DOHH2 (cell line): ENCODE measurements at regions not wholly inside any gene's neighbourhood (a gene's known extent, or its start where the extent isn't known, plus 50 kb on each side); places are given as distances from the start of the nearest gene placed in this dataset.
"Not testable (repeated sequence)": the region's sequence is repeated elsewhere in the genome, so short reads cannot be mapped to it uniquely, and the experiment has no call there.

ENCODE experiments used
- H3F3A ChIP-seq: fragments of 200-600 bp; sonication (generic), shearing (Covaris generic); 2 replicates; pipeline ENCODE4 v1.6.0; 2016; ENCODE audit warnings: antibody characterized with exemption, mild to moderate bottlenecking; ENCODE audit not compliant: control insufficient read depth, insufficient read depth
- H3K27ac ChIP-seq: fragments of 200-600 bp; sonication (generic); 2 replicates; pipeline ENCODE4 v1.5.1; 2014; ENCODE audit warnings: low read depth, mild to moderate bottlenecking, low read length, moderate library complexity
- H3K27me3 ChIP-seq: fragments of 200-600 bp; sonication (generic); 2 replicates; pipeline ENCODE4 v1.6.1; 2014; ENCODE audit warnings: mild to moderate bottlenecking, low read length, mixed read lengths; ENCODE audit not compliant: control insufficient read depth
- H3K36me3 ChIP-seq: fragments of 200-600 bp; sonication (generic); 2 replicates; pipeline ENCODE4 v1.6.1; 2014; ENCODE audit warnings: mild to moderate bottlenecking, low read length, moderate library complexity, mixed read lengths; ENCODE audit not compliant: control insufficient read depth
- H3K4me1 ChIP-seq: fragments of 200-600 bp; sonication (generic); 2 replicates; pipeline ENCODE4 v1.6.1; 2014; ENCODE audit warnings: mild to moderate bottlenecking, low read length, mixed read lengths; ENCODE audit not compliant: control insufficient read depth
- H3K4me2 ChIP-seq: fragments of 200-600 bp; sonication (generic); 2 replicates; pipeline ENCODE4 v1.6.0; 2014; ENCODE audit warnings: mild to moderate bottlenecking, low read length, moderate library complexity
- H3K4me3 ChIP-seq: fragments of 200-600 bp; sonication (generic); 2 replicates; pipeline ENCODE4 v1.5.1; 2014; ENCODE audit warnings: mild to moderate bottlenecking, low read length, mixed read lengths
- H3K79me2 ChIP-seq: fragments of 200-600 bp; sonication (generic); 2 replicates; pipeline ENCODE4 v1.6.1; 2014; ENCODE audit warnings: mild to moderate bottlenecking, low read length, mixed read lengths; ENCODE audit not compliant: control insufficient read depth
- H3K9me2 ChIP-seq: fragments of 200-600 bp; sonication (generic); replicated peaks from 2 replicates; pipeline ENCODE4 v1.6.1; 2014; ENCODE audit warnings: mild to moderate bottlenecking, low read length, mixed read lengths; ENCODE audit not compliant: control insufficient read depth
- H3K9me3 ChIP-seq: fragments of 200-600 bp; sonication (generic); 2 replicates; pipeline ENCODE4 v1.6.1; 2014; ENCODE audit warnings: antibody characterized with exemption, low read length, mixed read lengths; ENCODE audit not compliant: control insufficient read depth, insufficient read depth
- H4K20me1 ChIP-seq: fragments of 200-600 bp; sonication (generic); 2 replicates; pipeline ENCODE4 v1.6.0; 2014; ENCODE audit warnings: low read depth, mild to moderate bottlenecking, antibody characterized with exemption, low read length, moderate library complexity; ENCODE audit not compliant: control insufficient read depth, insufficient read depth
- EZH2phosphoT487 ChIP-seq: fragments of 200-600 bp; sonication (generic); IDR thresholded peaks from 2 replicates; pipeline ENCODE4 v1.6.1; 2017; ENCODE audit warnings: borderline replicate concordance, mild to moderate bottlenecking, antibody characterized with exemption, low read length, moderate library complexity, mixed read lengths
- TF ChIP-seq, protein P1 (sequence below): fragments of 200-600 bp; sonication (generic); IDR thresholded peaks from one replicate; pipeline ENCODE4 v1.5.1; 2014; ENCODE audit warnings: antibody characterized with exemption, mild to moderate bottlenecking, low read depth, low read length; ENCODE audit not compliant: poor library complexity, severe bottlenecking

DNA sequence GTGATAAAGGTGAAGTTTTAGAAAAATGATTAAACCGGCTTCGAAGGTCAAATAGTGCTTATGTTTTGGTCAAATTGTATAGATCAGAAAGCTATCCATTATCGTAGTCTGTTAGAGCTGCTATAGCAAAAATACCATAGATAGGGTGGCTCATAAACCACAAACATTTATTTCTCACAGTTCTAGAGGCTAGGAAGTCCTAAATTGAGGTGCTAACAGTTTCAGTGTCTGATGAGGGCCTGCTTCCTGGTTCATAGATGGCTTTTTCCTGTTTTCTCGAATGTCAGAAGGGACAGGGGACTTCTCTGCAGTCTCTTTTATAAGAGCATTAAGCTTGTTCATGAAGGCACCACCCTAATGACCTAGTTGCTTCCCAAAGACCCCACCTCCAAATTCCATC lies 186.6 kb upstream of the ERBB4 start:
- no peaks in the 10 kb centered on the region for H3K9me2 ChIP-seq
- no peak for TF ChIP-seq EZH2phosphoT487
- TF ChIP-seq, protein P1, sequence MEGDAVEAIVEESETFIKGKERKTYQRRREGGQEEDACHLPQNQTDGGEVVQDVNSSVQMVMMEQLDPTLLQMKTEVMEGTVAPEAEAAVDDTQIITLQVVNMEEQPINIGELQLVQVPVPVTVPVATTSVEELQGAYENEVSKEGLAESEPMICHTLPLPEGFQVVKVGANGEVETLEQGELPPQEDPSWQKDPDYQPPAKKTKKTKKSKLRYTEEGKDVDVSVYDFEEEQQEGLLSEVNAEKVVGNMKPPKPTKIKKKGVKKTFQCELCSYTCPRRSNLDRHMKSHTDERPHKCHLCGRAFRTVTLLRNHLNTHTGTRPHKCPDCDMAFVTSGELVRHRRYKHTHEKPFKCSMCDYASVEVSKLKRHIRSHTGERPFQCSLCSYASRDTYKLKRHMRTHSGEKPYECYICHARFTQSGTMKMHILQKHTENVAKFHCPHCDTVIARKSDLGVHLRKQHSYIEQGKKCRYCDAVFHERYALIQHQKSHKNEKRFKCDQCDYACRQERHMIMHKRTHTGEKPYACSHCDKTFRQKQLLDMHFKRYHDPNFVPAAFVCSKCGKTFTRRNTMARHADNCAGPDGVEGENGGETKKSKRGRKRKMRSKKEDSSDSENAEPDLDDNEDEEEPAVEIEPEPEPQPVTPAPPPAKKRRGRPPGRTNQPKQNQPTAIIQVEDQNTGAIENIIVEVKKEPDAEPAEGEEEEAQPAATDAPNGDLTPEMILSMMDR = no peak
- H3K27ac ChIP-seq = no peak overlapping the region
- H3K79me2 ChIP-seq = no peaks in the 10 kb centered on the region
- no peaks in the 10 kb centered on the region for H4K20me1 ChIP-seq
- no peaks in the 10 kb centered on the region for H3F3A ChIP-seq
- H3K36me3 ChIP-seq = no peaks in the 10 kb centered on the region
- no peak overlapping the region for H3K4me3 ChIP-seq
- H3K4me1 ChIP-seq = no peaks in the 10 kb centered on the region
- H3K4me2 ChIP-seq = no peak overlapping the region
- no peaks in the 10 kb centered on the region for H3K27me3 ChIP-seq
- peaks cover 5% of the 10 kb centered on the region; the same call in 1 of the 2 replicates for H3K9me3 ChIP-seq

DNA sequence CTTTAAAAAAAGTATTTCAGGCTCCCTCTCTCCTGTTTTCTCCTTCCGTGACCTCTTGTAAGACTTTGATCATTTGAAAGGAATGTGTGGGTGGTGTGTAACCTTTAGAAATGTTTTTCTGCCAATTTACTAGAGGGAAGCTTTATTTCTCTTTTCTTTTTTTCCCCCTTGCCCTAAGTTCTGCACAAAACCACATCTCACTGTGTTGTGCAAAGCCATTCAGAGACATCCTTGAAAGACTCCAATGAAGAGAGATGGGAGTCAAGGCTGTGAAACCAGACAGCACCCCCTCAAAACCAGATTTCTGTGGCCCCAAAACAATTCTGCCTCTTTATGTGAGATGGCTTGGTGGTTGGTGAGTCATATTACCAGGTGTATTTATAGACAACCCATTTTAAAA lies 184.6 kb upstream of the ERBB4 start:
- H3K9me3 ChIP-seq = peaks cover 5% of the 10 kb centered on the region; the same call in 1 of the 2 replicates
- H3K9me2 ChIP-seq = no peaks in the 10 kb centered on the region
- H3K4me1 ChIP-seq = no peaks in the 10 kb centered on the region
- H3K36me3 ChIP-seq = no peaks in the 10 kb centered on the region
- no peaks in the 10 kb centered on the region for H3F3A ChIP-seq
- H4K20me1 ChIP-seq = no peaks in the 10 kb centered on the region
- no peaks in the 10 kb centered on the region for H3K27me3 ChIP-seq
- H3K79me2 ChIP-seq = no peaks in the 10 kb centered on the region
- TF ChIP-seq, protein P1 = no peak
- TF ChIP-seq EZH2phosphoT487 = no peak
- no peak overlapping the region for H3K4me3 ChIP-seq
- H3K4me2 ChIP-seq = no peak overlapping the region
- H3K27ac ChIP-seq = no peak overlapping the region

DNA sequence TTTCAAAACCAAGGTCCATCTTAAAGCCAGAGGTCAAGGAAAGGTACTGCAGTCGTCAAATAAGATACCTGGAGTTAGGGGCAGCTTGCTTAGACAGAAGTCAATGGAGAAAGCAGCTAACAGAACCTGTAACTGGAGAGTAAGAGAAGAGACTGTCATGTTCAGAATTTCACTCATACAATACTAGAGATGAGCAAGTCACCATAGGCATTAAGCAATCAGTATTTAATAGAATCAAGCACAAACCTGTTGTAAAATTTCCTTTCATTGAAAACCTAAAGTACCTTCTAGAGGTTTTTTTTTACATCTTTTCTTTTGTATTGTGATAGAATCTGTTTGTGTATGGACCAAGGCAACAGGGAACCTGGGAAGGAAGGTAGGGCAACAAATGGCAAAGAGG lies 183.4 kb upstream of the ERBB4 start:
- no peaks in the 10 kb centered on the region for H4K20me1 ChIP-seq
- H3K79me2 ChIP-seq = no peaks in the 10 kb centered on the region
- no peaks in the 10 kb centered on the region for H3K27me3 ChIP-seq
- no peaks in the 10 kb centered on the region for H3F3A ChIP-seq
- TF ChIP-seq, protein P1 = no peak
- no peak for TF ChIP-seq EZH2phosphoT487
- H3K36me3 ChIP-seq = no peaks in the 10 kb centered on the region
- H3K9me2 ChIP-seq = no peaks in the 10 kb centered on the region
- peaks cover 5% of the 10 kb centered on the region; the same call in 1 of the 2 replicates for H3K9me3 ChIP-seq
- no peaks in the 10 kb centered on the region for H3K4me1 ChIP-seq
- H3K4me2 ChIP-seq = no peak overlapping the region
- H3K4me3 ChIP-seq = no peak overlapping the region
- H3K27ac ChIP-seq = no peak overlapping the region

DNA sequence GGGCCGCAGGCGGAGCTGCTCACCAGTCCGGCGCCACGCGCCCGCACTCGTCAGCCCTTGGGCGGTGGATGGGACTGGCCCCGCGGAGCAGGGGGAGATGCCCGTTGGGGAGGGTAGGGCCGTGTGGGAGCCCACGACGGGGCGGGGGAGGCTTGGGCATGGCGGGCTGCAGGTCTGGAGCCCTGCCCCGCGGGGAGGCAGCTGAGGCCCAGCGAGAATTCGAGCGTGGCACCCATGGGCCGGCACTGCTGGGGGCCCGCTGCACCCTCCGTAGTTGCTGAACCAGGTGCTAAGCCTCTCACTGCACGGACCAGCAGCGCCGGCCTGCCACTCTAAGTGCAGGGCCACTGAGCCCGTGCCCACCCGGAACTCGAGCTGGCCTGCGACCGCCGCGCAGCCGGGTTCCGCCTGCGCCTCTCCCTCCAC lies 182.4 kb upstream of the ERBB4 start:
- no peaks in the 10 kb centered on the region for H3K4me1 ChIP-seq
- H3K9me3 ChIP-seq = peaks cover 5% of the 10 kb centered on the region; the same call in 1 of the 2 replicates
- no peaks in the 10 kb centered on the region for H4K20me1 ChIP-seq
- no peak overlapping the region for H3K4me2 ChIP-seq
- no peaks in the 10 kb centered on the region for H3K79me2 ChIP-seq
- no peaks in the 10 kb centered on the region for H3F3A ChIP-seq
- H3K27me3 ChIP-seq = no peaks in the 10 kb centered on the region
- TF ChIP-seq, protein P1 = no peak
- no peak for TF ChIP-seq EZH2phosphoT487
- H3K27ac ChIP-seq = no peak overlapping the region
- H3K4me3 ChIP-seq = no peak overlapping the region
- H3K36me3 ChIP-seq = no peaks in the 10 kb centered on the region
- H3K9me2 ChIP-seq = no peaks in the 10 kb centered on the region

DNA sequence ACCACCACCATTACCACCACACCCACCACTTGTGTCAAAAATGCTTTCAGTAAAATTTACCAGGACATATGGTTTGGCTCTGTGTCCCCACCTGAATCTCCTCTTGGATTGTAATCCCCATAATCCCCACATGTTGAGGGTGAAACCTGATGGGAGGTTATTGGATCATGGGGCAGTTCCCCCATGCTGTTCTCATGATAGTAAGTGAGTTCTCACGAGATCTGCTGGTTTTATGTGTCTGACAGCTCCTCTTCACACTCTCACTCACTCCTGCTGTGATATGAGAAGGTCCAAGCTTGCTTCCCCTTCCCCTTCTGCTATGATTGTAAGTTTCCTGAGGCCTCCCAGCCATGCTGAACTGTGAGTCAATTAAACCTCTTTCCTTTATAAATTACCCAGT lies 176.8 kb upstream of the ERBB4 start:
- not testable (repeated sequence) for H3K4me2 ChIP-seq, H3K4me3 ChIP-seq, H3K36me3 ChIP-seq, H3K27me3 ChIP-seq, H4K20me1 ChIP-seq, H3K4me1 ChIP-seq, H3K79me2 ChIP-seq, H3F3A ChIP-seq, H3K9me3 ChIP-seq, H3K27ac ChIP-seq, H3K9me2 ChIP-seq
